ENCODE measurements at regions not wholly inside any gene's neighbourhood (a gene's known extent, or its start where the extent isn't known, plus 50 kb on each side); places are given as distances from the start of the nearest gene placed in this dataset.

DNA sequence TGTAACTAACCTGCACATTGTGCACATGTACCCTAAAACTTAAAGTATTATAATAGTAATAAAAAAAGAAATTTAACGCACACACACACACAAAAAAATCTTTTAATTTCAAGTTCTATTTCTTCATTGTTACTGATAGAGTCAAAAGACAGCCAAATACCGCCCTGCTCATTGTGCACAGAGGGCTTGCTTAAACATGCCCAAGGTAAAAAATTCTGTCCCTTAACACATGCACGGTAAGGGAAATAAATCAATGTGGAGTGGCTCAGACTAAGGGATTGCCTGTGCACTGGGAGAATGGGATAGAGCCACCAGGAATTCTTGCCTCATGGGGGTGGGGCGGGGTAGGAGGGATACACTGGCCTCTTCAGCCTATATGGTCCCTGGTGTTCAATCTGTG is 468.0 kb downstream of the NUP35 start:
- no peak for DNase-seq (ENCODE audit: low spot score)
- intact Hi-C loops (cut with DNase I): loop anchor here in 1 of 2 donors (5.0 kb wide), 1 partner anchor 125 kb away; no protein-coding TSS in a partner anchor

GRCh38 chr2:183594150-183594549 is 469.9 kb downstream of the NUP35 start:
- DNase-seq (ENCODE audit: low spot score): no peak
- intact Hi-C loops (cut with DNase I): loop anchor here in 1 of 2 donors (5.0 kb wide), 1 partner anchor 127 kb away; no protein-coding TSS in a partner anchor

- DNase-seq (ENCODE audit: low spot score): no peak
- intact Hi-C loops (cut with DNase I): no loop called here
Measured at GRCh38 chr2:183597841-183598240, 473.6 kb downstream of the NUP35 start.

DNA sequence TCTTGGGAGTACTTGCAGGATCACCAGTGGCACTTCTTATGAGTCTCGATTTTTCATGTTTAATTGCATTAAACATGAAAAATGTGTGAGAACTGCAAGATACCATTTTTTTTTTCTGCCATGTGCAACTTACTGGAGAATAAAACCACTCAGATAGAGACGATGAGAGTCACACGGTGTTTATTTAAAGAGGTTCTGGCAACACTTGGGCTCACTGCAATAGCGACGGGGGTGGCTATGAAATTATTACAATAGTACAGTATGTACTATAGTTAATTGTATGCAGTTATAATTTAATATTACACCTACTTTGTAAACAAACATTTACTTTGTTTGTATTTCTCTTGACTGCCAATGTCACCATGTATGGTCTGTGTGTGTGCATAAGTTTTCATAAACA is 479.8 kb downstream of the NUP35 start:
- intact Hi-C loops (cut with DNase I): no loop called here
- no peak for DNase-seq (ENCODE audit: low spot score)

- intact Hi-C loops (cut with DNase I): no loop called here
- DNase-seq (ENCODE audit: low spot score): no peak
Measured at GRCh38 chr2:183605440-183605839, 481.2 kb downstream of the NUP35 start.

DNA sequence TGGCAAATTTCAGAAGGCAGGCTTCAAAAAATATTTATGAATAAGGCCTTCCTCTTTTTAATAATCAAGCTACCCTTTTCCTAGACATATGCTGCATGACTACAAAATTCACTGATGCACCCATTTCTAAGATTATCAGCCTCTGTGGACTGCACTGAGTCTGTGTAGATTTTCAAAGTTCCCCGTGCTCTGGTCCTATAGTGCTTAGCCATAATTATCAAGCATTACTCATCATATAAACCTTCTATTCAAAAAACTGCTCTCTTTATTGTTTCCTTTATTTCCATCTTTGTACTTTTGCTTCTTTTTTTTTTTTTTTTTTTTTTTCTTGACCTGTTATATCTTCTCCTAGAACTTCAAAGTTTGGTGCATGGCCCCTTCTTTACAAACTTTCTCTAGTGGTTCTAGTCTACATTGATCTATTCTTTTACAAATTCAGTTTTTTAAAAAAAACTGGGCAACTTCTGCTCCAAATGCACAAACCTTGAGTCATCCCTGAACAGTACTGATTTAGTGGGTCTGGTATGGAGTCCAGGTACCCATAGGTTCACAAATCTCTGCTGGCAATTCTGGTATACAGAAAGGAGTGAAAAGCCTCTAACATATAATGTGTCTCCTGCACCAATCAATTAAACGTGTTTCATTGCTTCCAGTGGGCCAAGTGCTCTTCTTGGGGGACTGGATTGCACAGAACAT is 481.9 kb downstream of the NUP35 start:
- DNase-seq (ENCODE audit: low spot score): no peak
- intact Hi-C loops (cut with DNase I): no loop called here

DNA sequence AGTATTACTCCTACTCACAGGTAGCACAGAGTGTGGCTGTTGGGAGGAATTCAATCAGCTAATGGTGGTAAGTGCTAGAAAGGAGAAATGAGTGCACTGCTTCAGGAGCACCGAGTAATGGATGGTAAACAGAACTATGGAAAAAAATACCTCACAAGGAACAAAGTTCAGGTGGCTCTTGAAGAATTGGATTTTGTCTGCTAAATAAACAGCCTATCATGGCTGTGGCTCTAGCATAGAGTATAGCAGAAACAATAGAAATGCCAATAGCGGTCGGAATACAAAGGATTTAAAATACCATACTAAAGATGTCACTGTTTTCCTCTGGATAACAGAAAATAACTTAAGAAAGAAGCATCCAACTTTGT is 482.5 kb downstream of the NUP35 start:
- intact Hi-C loops (cut with DNase I): no loop called here
- DNase-seq (ENCODE audit: low spot score): no peak

DNA sequence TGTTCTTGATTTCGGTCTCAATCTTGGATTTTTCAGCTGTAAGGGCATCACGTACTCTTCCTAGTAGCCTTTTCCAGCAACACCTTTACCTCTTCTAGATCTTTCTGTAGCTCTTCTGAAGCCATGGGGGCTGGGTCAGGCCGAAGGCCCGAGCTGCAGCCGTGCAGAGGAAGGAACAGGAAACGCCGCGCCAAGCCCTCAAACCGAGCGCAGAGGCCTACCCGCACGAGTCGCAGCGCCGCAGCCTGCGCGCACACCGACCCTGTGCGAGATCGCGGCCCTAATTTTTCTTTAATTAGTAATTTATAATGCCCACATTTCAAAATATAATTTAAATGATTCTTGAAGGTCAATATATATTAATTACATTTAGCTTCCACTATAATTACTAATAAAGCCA is 483.8 kb downstream of the NUP35 start:
- no peak for DNase-seq (ENCODE audit: low spot score)
- intact Hi-C loops (cut with DNase I): loop anchor here in 1 of 2 donors (2.0 kb wide), 1 partner anchor 63 kb away; no protein-coding TSS in a partner anchor

GRCh38 chr2:183608747-183609146 is 484.5 kb downstream of the NUP35 start:
- DNase-seq (ENCODE audit: low spot score): no peak
- intact Hi-C loops (cut with DNase I): loop anchor here in 1 of 2 donors (2.0 kb wide), 1 partner anchor 64 kb away; no protein-coding TSS in a partner anchor

GRCh38 chr2:183610724-183611123 is 486.5 kb downstream of the NUP35 start:
- intact Hi-C loops (cut with DNase I): no loop called here

DNA sequence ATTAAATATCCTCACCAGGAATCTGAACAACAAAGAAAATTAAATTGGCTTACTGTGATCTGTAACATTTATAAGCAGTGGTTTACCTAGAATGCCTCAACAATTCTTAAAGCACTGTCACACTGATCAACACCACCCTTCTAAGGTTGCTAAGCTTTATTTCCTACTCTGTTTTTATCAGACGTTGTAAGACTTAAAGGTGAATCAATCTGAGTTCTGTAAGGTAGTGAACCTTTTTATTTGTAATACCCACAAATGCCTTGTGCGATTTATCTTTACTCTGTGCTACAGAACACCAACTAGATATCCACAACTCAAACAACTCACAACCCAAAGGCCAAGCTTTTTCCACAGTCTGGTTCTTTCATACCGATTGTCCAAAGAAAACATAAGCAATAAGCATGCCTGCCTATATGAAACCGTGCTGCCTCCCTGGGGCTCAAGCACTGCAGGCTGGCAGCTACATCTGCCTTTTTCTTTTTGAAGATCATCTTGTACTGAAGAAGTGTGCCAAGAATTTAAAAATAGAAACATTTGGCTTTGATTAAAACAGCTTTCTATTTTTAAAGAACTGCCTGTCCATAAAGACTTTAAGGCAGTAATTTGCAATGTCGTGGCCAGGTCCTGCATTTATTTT is 490.7 kb downstream of the NUP35 start:
- intact Hi-C loops (cut with DNase I): no loop called here
- DNase-seq (ENCODE audit: low spot score): no peak

More at GRCh38 chr2:183610724-183611123, 486.5 kb downstream of the NUP35 start:
- no peak for DNase-seq (ENCODE audit: low spot score)

DNA sequence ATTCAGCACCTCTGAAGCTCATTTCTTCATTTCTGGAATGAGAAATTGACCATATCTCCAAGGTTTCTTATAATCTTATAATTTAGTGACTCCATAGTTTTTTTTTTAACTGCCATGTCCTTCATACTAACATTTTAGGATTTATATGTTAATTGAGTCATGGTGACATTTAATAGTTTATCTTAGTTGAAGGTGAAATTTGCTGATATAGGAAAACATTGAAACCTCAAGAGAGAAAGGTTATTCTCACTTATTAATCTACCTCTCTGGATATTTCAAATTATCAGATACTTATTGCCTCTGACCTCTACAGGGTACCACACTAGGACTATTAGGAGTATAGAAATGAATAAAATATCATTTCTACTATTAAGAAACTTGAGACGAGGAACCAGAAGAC is 499.0 kb downstream of the NUP35 start:
- DNase-seq (ENCODE audit: low spot score): no peak
- intact Hi-C loops (cut with DNase I): no loop called here

- intact Hi-C loops (cut with DNase I): no loop called here
- DNase-seq (ENCODE audit: low spot score): no peak
Measured at GRCh38 chr2:183630964-183631363, 506.7 kb downstream of the NUP35 start.

- no peak for DNase-seq (ENCODE audit: low spot score)
Measured at GRCh38 chr2:183656121-183656520, 531.9 kb downstream of the NUP35 start.

GRCh38 chr2:183665425-183665824 is 541.2 kb downstream of the NUP35 start:
- intact Hi-C loops (cut with DNase I): no loop called here
- DNase-seq (ENCODE audit: low spot score): no peak

More at GRCh38 chr2:183656121-183656520, 531.9 kb downstream of the NUP35 start:
- intact Hi-C loops (cut with DNase I): no loop called here

DNA sequence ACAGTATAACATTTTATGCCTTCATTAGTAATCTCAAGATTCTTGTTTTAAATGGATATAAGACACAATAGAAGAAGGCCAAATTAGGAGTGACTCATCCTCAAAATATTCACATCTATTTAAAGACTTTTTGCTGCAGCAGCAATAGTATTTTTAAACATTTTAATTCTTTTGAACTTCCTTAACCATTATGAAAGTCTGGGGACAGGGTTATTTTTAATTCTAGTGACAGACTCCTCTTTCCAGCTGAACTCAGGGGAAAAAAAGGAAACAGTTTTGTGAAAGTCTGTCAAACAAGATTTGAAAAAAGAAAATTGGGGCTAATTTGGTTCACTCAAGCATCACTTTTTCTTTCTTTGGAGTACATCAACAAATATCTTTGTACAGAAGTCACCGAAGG is 541.8 kb downstream of the NUP35 start:
- intact Hi-C loops (cut with DNase I): no loop called here
- DNase-seq (ENCODE audit: low spot score): no peak

GRCh38 chr2:183671233-183671632 is 547.0 kb downstream of the NUP35 start:
- intact Hi-C loops (cut with DNase I): no loop called here
- DNase-seq (ENCODE audit: low spot score): no peak

- intact Hi-C loops (cut with DNase I): no loop called here
- peak; percentile 30 for DNase-seq (ENCODE audit: low spot score)
Measured at GRCh38 chr2:183678908-183679307, 554.7 kb downstream of the NUP35 start.

DNA sequence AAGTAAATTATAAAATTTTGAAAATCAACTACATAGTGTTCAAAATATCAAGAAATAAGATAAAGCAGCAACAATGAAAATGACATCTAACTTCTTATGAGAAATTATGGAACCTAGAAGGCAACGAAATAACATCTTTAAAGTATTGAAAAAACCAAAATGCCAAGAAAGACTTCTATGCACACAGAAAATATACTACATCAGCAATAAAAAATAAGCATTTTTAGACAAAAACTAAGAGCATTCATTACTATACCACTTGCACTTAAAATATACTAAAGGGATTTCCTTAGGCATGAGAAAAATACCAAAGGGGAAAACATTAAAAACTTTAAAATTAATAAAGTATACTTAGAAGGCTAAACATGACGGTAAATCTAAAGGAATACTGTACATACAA is 556.3 kb downstream of the NUP35 start:
- DNase-seq (ENCODE audit: low spot score): no peak
- intact Hi-C loops (cut with DNase I): no loop called here

DNA sequence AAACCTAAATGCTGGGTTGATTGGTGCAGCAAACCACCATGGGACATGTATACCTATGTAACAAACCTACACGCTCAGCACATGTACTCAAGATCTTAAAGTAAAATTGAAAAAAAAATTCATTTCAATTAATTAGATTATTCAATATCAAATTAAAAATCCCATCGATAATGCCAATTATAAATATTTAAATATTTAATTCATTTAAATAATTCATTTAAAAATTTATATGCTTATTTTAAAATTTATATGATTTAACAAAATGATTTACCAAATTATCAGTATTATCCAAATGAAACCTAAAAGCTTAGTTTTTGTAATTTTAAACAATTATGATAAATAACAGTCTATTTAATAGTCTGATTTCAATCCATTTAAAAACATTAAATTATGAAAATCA is 560.4 kb downstream of the NUP35 start:
- no peak for DNase-seq (ENCODE audit: low spot score)
- intact Hi-C loops (cut with DNase I): no loop called here

DNA sequence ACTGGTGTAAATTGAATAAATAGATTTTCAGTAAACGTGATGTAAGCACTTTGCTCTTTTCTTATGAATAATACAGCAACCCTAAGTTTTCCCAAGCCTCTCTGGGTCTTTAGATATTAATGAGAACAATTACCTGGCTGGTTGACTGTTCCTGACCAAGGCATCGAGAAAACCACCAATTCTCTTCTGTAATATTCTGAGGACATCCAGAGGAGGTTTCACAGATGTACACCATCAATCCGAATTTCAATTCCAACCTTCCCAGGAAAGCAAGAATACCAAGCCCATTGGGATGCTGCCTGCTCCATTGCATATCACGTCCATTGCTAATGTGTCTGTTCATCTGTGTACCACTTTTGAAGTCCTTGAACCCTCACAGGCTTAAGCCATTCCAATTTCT is 571.8 kb downstream of the NUP35 start:
- intact Hi-C loops (cut with DNase I): no loop called here
- no peak for DNase-seq (ENCODE audit: low spot score)
